Trophoblast cell (in vitro differentiated cells and primary cell): ENCODE measurements at regions not wholly inside any gene's neighbourhood (a gene's known extent, or its start where the extent isn't known, plus 50 kb on each side); places are given as distances from the start of the nearest gene placed in this dataset.

ENCODE experiments used
- DNase-seq, 2 donors: peaks; one replicate each; pipeline ENCODE4 v3.0.0-alpha.2; 2016
- H2AFZ ChIP-seq: 2 replicates; pipeline ENCODE4 v1.6.1; 2013; ENCODE audit warnings: low read length, moderate library complexity, mild to moderate bottlenecking; ENCODE audit not compliant: insufficient read depth, poor library complexity
- H2AK5ac ChIP-seq: 2 replicates; pipeline ENCODE4 v1.6.1; 2013; ENCODE audit warnings: mild to moderate bottlenecking, low read length
- H2BK120ac ChIP-seq: 2 replicates; pipeline ENCODE4 v1.6.1; 2013; ENCODE audit warnings: low read length, mild to moderate bottlenecking, moderate library complexity; ENCODE audit not compliant: insufficient read depth, poor library complexity
- H2BK12ac ChIP-seq: 2 replicates; pipeline ENCODE4 v1.6.1; 2013; ENCODE audit warnings: mild to moderate bottlenecking, low read length, moderate library complexity
- H2BK5ac ChIP-seq: 2 replicates; pipeline ENCODE4 v1.6.1; 2013; ENCODE audit warnings: low read length, low read depth, moderate library complexity, mild to moderate bottlenecking; ENCODE audit not compliant: poor library complexity
- H3K14ac ChIP-seq: 2 replicates; pipeline ENCODE4 v1.6.1; 2013; ENCODE audit warnings: mild to moderate bottlenecking, low read length
- H3K18ac ChIP-seq: 2 replicates; pipeline ENCODE4 v1.6.1; 2013; ENCODE audit warnings: mild to moderate bottlenecking, low read length
- H3K23ac ChIP-seq: 2 replicates; pipeline ENCODE4 v1.6.1; 2013; ENCODE audit warnings: low read length
- H3K27ac ChIP-seq: 2 replicates; pipeline ENCODE4 v1.5.1; 2013; ENCODE audit warnings: low read depth, mild to moderate bottlenecking, inconsistent platforms, low read length, moderate library complexity
- H3K27me3 ChIP-seq: 2 replicates; pipeline ENCODE4 v1.6.1; 2013; ENCODE audit warnings: inconsistent platforms, mild to moderate bottlenecking, low read length, moderate library complexity; ENCODE audit not compliant: insufficient read depth
- H3K36me3 ChIP-seq, 2 experiments: 1 replicate in 1 of 2; 2 replicates in 1 of 2; pipeline ENCODE4 v1.6.1; 2013; ENCODE audit warnings: low read length in 2 of 2, mild to moderate bottlenecking in 2 of 2, moderate library complexity in 1 of 2; ENCODE audit not compliant: insufficient read depth in 2 of 2, control insufficient read depth in 1 of 2
- H3K4ac ChIP-seq: 2 replicates; pipeline ENCODE4 v1.6.1; 2013; ENCODE audit warnings: low read depth, mild to moderate bottlenecking, low read length, moderate library complexity
- H3K4me1 ChIP-seq, 2 experiments: 1 replicate in 1 of 2; 2 replicates in 1 of 2; pipeline ENCODE4 v1.6.1; 2013; ENCODE audit warnings: low read length in 2 of 2, mild to moderate bottlenecking in 2 of 2, moderate library complexity in 1 of 2; ENCODE audit not compliant: insufficient read depth in 2 of 2, control insufficient read depth in 1 of 2
- H3K4me2 ChIP-seq: 2 replicates; pipeline ENCODE4 v1.6.1; 2013; ENCODE audit warnings: inconsistent platforms, mild to moderate bottlenecking, low read length, moderate library complexity
- H3K4me3 ChIP-seq: 2 replicates; pipeline ENCODE4 v1.5.1; 2013; ENCODE audit warnings: mild to moderate bottlenecking, low read depth, low read length, inconsistent platforms
- H3K79me1 ChIP-seq: one replicate; pipeline ENCODE4 v1.6.1; 2013; ENCODE audit warnings: low read length
- H3K79me2 ChIP-seq: 2 replicates; pipeline ENCODE4 v1.6.1; 2013; ENCODE audit warnings: low read length, mild to moderate bottlenecking; ENCODE audit not compliant: control insufficient read depth, insufficient read depth, poor library complexity
- H3K9ac ChIP-seq: 2 replicates; pipeline ENCODE4 v1.6.1; 2013; ENCODE audit warnings: mild to moderate bottlenecking, low read length
- H3K9me3 ChIP-seq: 2 replicates; pipeline ENCODE4 v1.6.1; 2013; ENCODE audit warnings: low read depth, mild to moderate bottlenecking, control low read depth, inconsistent platforms, low read length; ENCODE audit not compliant: insufficient read depth
- H4K12ac ChIP-seq: 2 replicates; pipeline ENCODE4 v1.6.1; 2013; ENCODE audit warnings: low read depth, mild to moderate bottlenecking, low read length, moderate library complexity
- H4K8ac ChIP-seq: 2 replicates; pipeline ENCODE4 v1.6.1; 2013; ENCODE audit warnings: low read depth, mild to moderate bottlenecking, low read length, moderate library complexity
- H4K91ac ChIP-seq: one replicate; pipeline ENCODE4 v1.6.1; 2013; ENCODE audit warnings: low read depth, mild to moderate bottlenecking, low read length, moderate library complexity
- WGBS: extraction: QIAGEN DNeasy Blood & Tissue Kit; methylation state at CpG from one replicate; pipeline ENCODE4 v1.1.7; 2013; ENCODE audit warnings: missing lambda C conversion rate; ENCODE audit not compliant: insufficient read length, insufficient coverage; ENCODE audit errors: extremely low coverage; 5-methylcytosine and 5-hydroxymethylcytosine counted together

- H2BK12ac ChIP-seq = no peak overlapping the region
- no peak overlapping the region for H3K27ac ChIP-seq
- H3K14ac ChIP-seq = no peak overlapping the region
- no peak overlapping the region for H3K4ac ChIP-seq
- no peak overlapping the region for H3K4me3 ChIP-seq
- H3K4me2 ChIP-seq = no peak overlapping the region
- no peak overlapping the region for H2BK120ac ChIP-seq
- H4K91ac ChIP-seq = no peak overlapping the region
- no peak overlapping the region for H4K8ac ChIP-seq
- no peaks in the 10 kb centered on the region for H3K4me1 ChIP-seq
- no peak overlapping the region for H4K12ac ChIP-seq
- no peak overlapping the region for H2AK5ac ChIP-seq
- H3K27me3 ChIP-seq = no peaks in the 10 kb centered on the region
- DNase-seq = no peak
- H3K79me2 ChIP-seq = no peaks in the 10 kb centered on the region
- no peaks in the 10 kb centered on the region for H3K9me3 ChIP-seq
- no peak overlapping the region for H3K9ac ChIP-seq
- no peak overlapping the region for H3K18ac ChIP-seq
- no peaks in the 10 kb centered on the region for H3K36me3 ChIP-seq
- H2AFZ ChIP-seq = no peak overlapping the region
- H2BK5ac ChIP-seq = no peak overlapping the region
- no peak overlapping the region for H3K23ac ChIP-seq
- WGBS = no CpG with 5 or more reads among the region's 9 CpGs
- no peaks in the 10 kb centered on the region for H3K79me1 ChIP-seq
Observed at GRCh38 chr1:80349218-80349617, 1342.7 kb upstream of the ADGRL4 start.

GRCh38 chr1:80341021-80341420 lies 1334.5 kb upstream of the ADGRL4 start:
- H4K8ac ChIP-seq = no peak overlapping the region
- 100% methylated on average over 1 of the region's 3 CpGs for WGBS
- no peak overlapping the region for H3K4me2 ChIP-seq
- no peak for DNase-seq
- H2BK120ac ChIP-seq = no peak overlapping the region
- H3K9me3 ChIP-seq = no peaks in the 10 kb centered on the region
- H3K4me1 ChIP-seq = no peaks in the 10 kb centered on the region
- H3K4me3 ChIP-seq = no peak overlapping the region
- H2BK12ac ChIP-seq = no peak overlapping the region
- no peak overlapping the region for H3K18ac ChIP-seq
- no peak overlapping the region for H3K14ac ChIP-seq
- no peak overlapping the region for H3K9ac ChIP-seq
- no peak overlapping the region for H2AK5ac ChIP-seq
- no peak overlapping the region for H3K4ac ChIP-seq
- H4K12ac ChIP-seq = no peak overlapping the region
- no peak overlapping the region for H3K27ac ChIP-seq
- no peak overlapping the region for H2BK5ac ChIP-seq
- no peaks in the 10 kb centered on the region for H3K79me1 ChIP-seq
- no peak overlapping the region for H3K23ac ChIP-seq
- no peaks in the 10 kb centered on the region for H3K36me3 ChIP-seq
- no peak overlapping the region for H4K91ac ChIP-seq
- H3K79me2 ChIP-seq = no peaks in the 10 kb centered on the region
- no peak overlapping the region for H2AFZ ChIP-seq
- H3K27me3 ChIP-seq = no peaks in the 10 kb centered on the region

- no peaks in the 10 kb centered on the region for H3K36me3 ChIP-seq
- H3K79me2 ChIP-seq = no peaks in the 10 kb centered on the region
- no peak overlapping the region for H3K18ac ChIP-seq
- WGBS = no CpG with 5 or more reads among the region's 5 CpGs
- H4K8ac ChIP-seq = no peak overlapping the region
- no peak overlapping the region for H3K4ac ChIP-seq
- H3K9ac ChIP-seq = no peak overlapping the region
- no peaks in the 10 kb centered on the region for H3K9me3 ChIP-seq
- H3K14ac ChIP-seq = no peak overlapping the region
- H3K4me3 ChIP-seq = no peak overlapping the region
- no peak for DNase-seq
- no peak overlapping the region for H2AFZ ChIP-seq
- H3K79me1 ChIP-seq = no peaks in the 10 kb centered on the region
- H3K4me2 ChIP-seq = no peak overlapping the region
- H4K91ac ChIP-seq = no peak overlapping the region
- H3K23ac ChIP-seq = no peak overlapping the region
- no peaks in the 10 kb centered on the region for H3K27me3 ChIP-seq
- no peak overlapping the region for H3K27ac ChIP-seq
- H2BK120ac ChIP-seq = no peak overlapping the region
- no peaks in the 10 kb centered on the region for H3K4me1 ChIP-seq
- no peak overlapping the region for H2AK5ac ChIP-seq
- no peak overlapping the region for H2BK12ac ChIP-seq
- no peak overlapping the region for H4K12ac ChIP-seq
- no peak overlapping the region for H2BK5ac ChIP-seq
Observed at GRCh38 chr1:80318108-80318507, 1311.6 kb upstream of the ADGRL4 start.

- no peak overlapping the region for H3K4ac ChIP-seq
- no peak for DNase-seq
Observed at GRCh38 chr1:80310703-80311245, 1304.2 kb upstream of the ADGRL4 start.

More at GRCh38 chr1:80310703-80311245, 1304.2 kb upstream of the ADGRL4 start:
- Histone ChIP-seq H4K8ac (no peak overlapping the region), H3K4me3 (no peak overlapping the region), H3K4me2 (no peak overlapping the region), H3K23ac (no peak overlapping the region), H3K9me3 (no peaks in the 10 kb centered on the region), H3K14ac (no peak overlapping the region), H2BK5ac (no peak overlapping the region), H3K4me1 (no peaks in the 10 kb centered on the region), H2BK120ac (no peak overlapping the region), H4K12ac (no peak overlapping the region), H3K27me3 (no peaks in the 10 kb centered on the region), H2BK12ac (no peak overlapping the region), H2AK5ac (no peak overlapping the region), H3K18ac (no peak overlapping the region), H3K79me1 (no peaks in the 10 kb centered on the region), H3K36me3 (no peaks in the 10 kb centered on the region), H2AFZ (no peak overlapping the region), H3K27ac (no peak overlapping the region), H4K91ac (no peak overlapping the region), H3K9ac (no peak overlapping the region), H3K79me2 (no peaks in the 10 kb centered on the region)
- no CpG with 5 or more reads among the region's 4 CpGs for WGBS
